Fibroblast of pulmonary artery (primary cell): ENCODE measurements at regions not wholly inside any gene's neighbourhood (a gene's known extent, or its start where the extent isn't known, plus 50 kb on each side); places are given as distances from the start of the nearest gene placed in this dataset.

Experiments
- DNase-seq: peaks from one replicate; pipeline ENCODE4 v3.0.0-alpha.2; 2010; ENCODE audit warnings: low read depth
- H3K4me3 ChIP-seq: replicated peaks from 2 replicates; pipeline ENCODE4 v1.5.1; 2011; ENCODE audit warnings: low read depth, mild to moderate bottlenecking, control low read depth, low read length, moderate library complexity
- CTCF ChIP-seq: IDR thresholded peaks from 2 replicates; pipeline ENCODE4 v1.5.1; 2011; ENCODE audit warnings: mild to moderate bottlenecking, control low read depth, low read length, inconsistent platforms; ENCODE audit errors: missing control alignments

DNA sequence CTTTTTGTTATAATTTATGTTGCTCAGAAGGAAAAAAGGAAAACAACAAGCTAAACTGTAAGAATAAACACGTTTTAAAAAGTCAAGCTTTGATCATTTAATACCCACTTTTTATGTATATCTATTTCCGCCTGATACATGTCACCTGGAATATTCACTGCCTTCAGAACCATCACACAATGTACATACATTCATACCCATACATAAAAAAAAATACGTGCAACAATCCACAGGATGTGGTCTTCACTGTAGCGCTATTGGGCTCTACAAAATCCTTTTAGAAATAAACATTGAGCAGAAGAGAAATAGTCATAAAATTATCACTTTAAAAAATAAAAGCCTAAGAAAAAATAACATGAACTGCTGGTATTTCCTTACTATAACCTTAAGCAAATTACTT is 1078.9 kb upstream of the LRRTM3 start:
- H3K4me3 ChIP-seq, result no peak overlapping the region

GRCh38 chr10:65847436-65848230 is 1078.2 kb upstream of the LRRTM3 start:
- TF ChIP-seq CTCF, result no peak

More for the DNA sequence above, 1078.9 kb upstream of the LRRTM3 start:
- DNase-seq, result no peak
- no peak for TF ChIP-seq CTCF

DNA sequence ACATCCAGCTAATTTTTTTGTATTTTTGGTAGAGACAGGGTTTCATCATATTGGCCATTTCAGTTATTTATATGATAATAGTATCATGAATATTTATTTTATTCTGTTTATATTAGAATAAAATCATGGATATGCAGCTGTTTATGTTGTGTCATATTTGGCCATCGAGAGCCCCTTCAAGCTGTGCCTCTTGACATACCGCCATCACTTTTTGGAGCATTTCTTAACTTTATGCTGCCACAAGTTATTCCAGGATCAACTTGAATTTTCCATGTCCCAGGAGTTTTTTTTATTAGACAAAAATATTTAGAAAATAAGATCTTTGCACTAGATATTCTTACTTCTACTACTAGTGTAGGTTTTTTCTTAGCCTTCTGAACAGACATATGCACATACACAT is 1067.0 kb upstream of the LRRTM3 start:
- no peak for DNase-seq
- H3K4me3 ChIP-seq, result no peak overlapping the region
- no peak for TF ChIP-seq CTCF

More at GRCh38 chr10:65847436-65848230, 1078.2 kb upstream of the LRRTM3 start:
- no peak overlapping the region for H3K4me3 ChIP-seq
- no peak for DNase-seq

DNA sequence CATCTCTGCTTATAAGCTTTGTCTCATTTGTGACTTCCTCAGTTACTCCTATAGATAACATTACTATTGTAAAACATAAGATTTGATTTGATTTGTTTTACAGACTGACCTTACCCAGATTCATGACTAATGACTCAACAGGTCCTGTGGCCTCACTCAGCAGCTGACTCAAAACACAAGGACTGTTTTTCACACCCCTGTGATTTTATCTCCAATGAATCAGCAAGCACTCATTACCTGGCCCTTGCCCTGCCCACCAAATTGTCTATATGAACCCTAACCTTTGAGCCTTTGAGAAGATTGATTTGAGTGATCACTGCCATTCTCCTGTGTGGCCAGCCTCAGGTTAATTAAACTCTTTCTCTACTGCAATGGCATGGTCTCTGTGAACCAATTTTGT is 1064.6 kb upstream of the LRRTM3 start:
- no peak for TF ChIP-seq CTCF
- peak; percentile 0 for DNase-seq
- no peak overlapping the region for H3K4me3 ChIP-seq
